HepG2 (cell line): ENCODE measurements at regions not wholly inside any gene's neighbourhood (a gene's known extent, or its start where the extent isn't known, plus 50 kb on each side); places are given as distances from the start of the nearest gene placed in this dataset.
"Not testable (repeated sequence)": the region's sequence is repeated elsewhere in the genome, so short reads cannot be mapped to it uniquely, and the experiment has no call there.

Experiments
- ATAC-seq: fragments of 200-7000 bp; cut with Tn5 transposase; 3 replicates; pipeline ENCODE4 v1.9.1; 2020; ENCODE audit warnings: mild to moderate bottlenecking, moderate library complexity
- BruUV-seq: library from RNA; stranded (reverse); fragments of 400-500 nt; replicated peaks from 2 replicates; lab custom pipeline; 2021; lab: Mats Ljungman, UMichigan
- CTCF ChIA-PET: fragments of 300-600 bp; formaldehyde crosslinking; extraction: SDS; loops from one replicate; lab custom pipeline; 2021; ENCODE audit warnings: low total read pairs, inconsistent platforms, low intra/inter-chr PET ratio; lab: Yijun Ruan, JAX
- POLR2A ChIA-PET: fragments of 350-600 bp; sonication (Branson Sonifier 250); formaldehyde crosslinking; loops from one replicate; lab custom pipeline; 2020; ENCODE audit warnings: antibody characterized with exemption, inconsistent platforms; lab: Yijun Ruan, JAX
- DNase-seq: peaks from one replicate; pipeline ENCODE4 v3.0.0-alpha.2; 2015; ENCODE audit warnings: low spot score
- FAIRE-seq: peaks from 3 replicates; lab custom pipeline; 2011; peaks lifted over from hg19 to GRCh38; lab: Jason Lieb, UNC
- H2AFZ ChIP-seq: one replicate; pipeline ENCODE4 v1.6.1; 2011; ENCODE audit warnings: low read length, inconsistent platforms
- H3K27ac ChIP-seq: fragments of 300-600 bp; 3 replicates; pipeline ENCODE4 v1.8.0; 2011; ENCODE audit warnings: mixed run types, mild to moderate bottlenecking, mixed read lengths, low read length, inconsistent platforms; ENCODE audit not compliant: insufficient read depth; ENCODE audit errors: extremely low read length
- H3K27me3 ChIP-seq, 2 experiments: fragments of 200-600 bp in 1 of 2; 2 replicates in 1 of 2; 3 replicates in 1 of 2; pipeline versions ENCODE4 v1.6.0 to v1.8.0; 2011; ENCODE audit warnings: low read length in 2 of 2, mild to moderate bottlenecking in 2 of 2, moderate library complexity in 2 of 2, inconsistent platforms in 1 of 2; ENCODE audit not compliant: insufficient read depth in 2 of 2, control insufficient read depth in 1 of 2
- H3K36me3 ChIP-seq, 2 experiments: fragments of 200-600 bp in 1 of 2; replicated peaks in 1 of 2; 2 replicates in 1 of 2; 3 replicates in 1 of 2; pipeline versions ENCODE4 v1.5.1 to v1.8.0; 2011; ENCODE audit warnings: low read length in 2 of 2, inconsistent platforms in 1 of 2; ENCODE audit not compliant: insufficient read depth in 2 of 2, control insufficient read depth in 1 of 2
- H3K4me1 ChIP-seq: 2 replicates; pipeline ENCODE4 v1.5.1; 2012; ENCODE audit warnings: low read length, inconsistent platforms; ENCODE audit not compliant: insufficient read depth
- H3K4me2 ChIP-seq: 2 replicates; pipeline ENCODE4 v1.6.0; 2011; ENCODE audit warnings: low read depth, low read length, inconsistent platforms
- H3K4me3 ChIP-seq, 3 experiments: fragments of 200-600 bp in 1 of 3; sonication (generic), shearing (Covaris generic) in 1 of 3; replicated peaks in 1 of 3; 2 replicates each; pipeline ENCODE4 v1.5.1; 2011 to 2016; ENCODE audit warnings: low read length in 3 of 3, inconsistent platforms in 2 of 3, low read depth in 2 of 3, mild to moderate bottlenecking in 2 of 3, control low read depth in 1 of 3, mixed read lengths in 1 of 3; ENCODE audit not compliant: insufficient read depth in 1 of 3
- H3K79me2 ChIP-seq: one replicate; pipeline ENCODE4 v1.6.1; 2011; ENCODE audit warnings: low read length, inconsistent platforms; ENCODE audit not compliant: insufficient read depth
- H3K9ac ChIP-seq: 2 replicates; pipeline ENCODE4 v1.6.0; 2011; ENCODE audit warnings: mild to moderate bottlenecking, low read depth, low read length, inconsistent platforms; ENCODE audit not compliant: insufficient read depth
- H3K9me3 ChIP-seq: 2 replicates; pipeline ENCODE4 v1.5.1; 2012; ENCODE audit warnings: mild to moderate bottlenecking, low read length
- H4K20me1 ChIP-seq: 2 replicates; pipeline ENCODE4 v1.6.0; 2011; ENCODE audit warnings: inconsistent platforms, mild to moderate bottlenecking, low read length, moderate library complexity; ENCODE audit not compliant: insufficient read depth
- ATAD3A ChIP-seq: sonication (generic); formaldehyde crosslinking; IDR thresholded peaks from 2 replicates; pipeline ENCODE4 v1.4.0; 2020; ENCODE audit warnings: missing genetic modification reagents
- CCAR2 ChIP-seq: fragments of 200-400 bp; formaldehyde crosslinking; optimal IDR thresholded peaks from 2 replicates; pipeline ENCODE3; 2018; ENCODE audit warnings: low read depth, mild to moderate bottlenecking, low read length, moderate library complexity
- ELF3 ChIP-seq: IDR thresholded peaks from 2 replicates; pipeline ENCODE4 v1.6.1; 2016; ENCODE audit warnings: missing genetic modification reagents, missing compliant biosample characterization
- ETV5 ChIP-seq: IDR thresholded peaks from 2 replicates; pipeline ENCODE4 v1.6.1; 2018; ENCODE audit warnings: missing biosample characterization, missing genetic modification reagents, inconsistent platforms, borderline replicate concordance
- GATAD2A ChIP-seq: IDR thresholded peaks from 2 replicates; pipeline ENCODE4 v1.6.1; 2016
- IRX3 ChIP-seq: sonication (generic); formaldehyde crosslinking; IDR thresholded peaks from 2 replicates; pipeline ENCODE4 v1.8.1; 2023; ENCODE audit warnings: mild to moderate bottlenecking, low read depth, missing genetic modification reagents, borderline replicate concordance
- KLF11 ChIP-seq: IDR thresholded peaks from 2 replicates; pipeline ENCODE4 v1.6.1; 2016; ENCODE audit warnings: missing compliant biosample characterization
- NFYC ChIP-seq: IDR thresholded peaks from 2 replicates; pipeline ENCODE4 v1.6.1; 2016; ENCODE audit warnings: missing genetic modification reagents, missing compliant biosample characterization
- RCOR2 ChIP-seq: IDR thresholded peaks from 2 replicates; pipeline ENCODE4 v1.6.1; 2016; ENCODE audit warnings: missing biosample characterization, missing genetic modification reagents
- SNAPC2 ChIP-seq: sonication (generic); formaldehyde crosslinking; IDR thresholded peaks from 2 replicates; pipeline ENCODE4 v1.8.1; 2022; ENCODE audit warnings: mild to moderate bottlenecking, missing genetic modification reagents
- SPEN ChIP-seq: sonication (generic); formaldehyde crosslinking; IDR thresholded peaks from 2 replicates; pipeline ENCODE4 v1.5.1; 2020; ENCODE audit warnings: low read depth, mild to moderate bottlenecking, missing genetic modification reagents
- ZKSCAN8 ChIP-seq: IDR thresholded peaks from 2 replicates; pipeline ENCODE4 v1.6.1; 2016; ENCODE audit warnings: borderline replicate concordance, missing genetic modification reagents, missing compliant biosample characterization
- ZSCAN21 ChIP-seq: sonication (generic); formaldehyde crosslinking; IDR thresholded peaks from 2 replicates; pipeline ENCODE4 v1.8.0; 2022; ENCODE audit warnings: mild to moderate bottlenecking, missing genetic modification reagents, moderate library complexity, borderline replicate concordance
- WGBS: methylation state at CpG from one replicate; pipeline ENCODE4 v1.1.6; 2017; ENCODE audit warnings: low lambda C conversion rate; 5-methylcytosine and 5-hydroxymethylcytosine counted together
- in situ Hi-C: cut with HindIII; loops from 2 replicates; pipeline ENCODE4 v1.10.0; 2017; ENCODE audit warnings: low pct_unique_long_range_greater_than_20kb; ENCODE audit not compliant: extremely low pct_ligation_motif_present
- intact Hi-C: fragments of 100-400 bp; cut with micrococcal nuclease; formaldehyde crosslinking; loops from one replicate; pipeline ENCODE4 v1.10.0; 2022; ENCODE audit not compliant: unreplicated experiment
- TF ChIP-seq, protein P1 (sequence below): sonication (generic); formaldehyde crosslinking; IDR thresholded peaks from 2 replicates; pipeline ENCODE4 v1.5.1; 2020; ENCODE audit warnings: mild to moderate bottlenecking, moderate library complexity, missing genetic modification reagents
- TF ChIP-seq, protein P2 (sequence below): IDR thresholded peaks from 2 replicates; pipeline ENCODE4 v1.6.1; 2016; ENCODE audit warnings: low read depth, control low read depth

DNA sequence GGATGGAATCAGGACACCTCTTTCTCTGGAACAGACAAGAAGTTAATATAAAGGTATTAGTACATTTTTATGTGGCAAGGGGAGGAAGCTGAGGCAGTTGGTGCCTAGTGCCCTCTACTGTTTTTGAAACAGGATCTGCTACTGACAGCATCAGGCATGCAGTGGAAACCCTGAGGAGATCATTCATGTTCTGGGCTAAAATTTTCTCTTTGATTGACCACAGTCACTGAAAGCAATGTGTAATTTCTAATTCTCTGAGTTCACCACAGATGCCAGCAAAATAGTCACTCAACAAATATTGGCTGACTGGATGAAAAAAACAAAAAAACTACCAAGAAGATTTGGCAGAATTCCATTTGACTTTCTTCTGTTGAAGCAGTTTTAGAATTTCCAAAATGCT lies 71.0 kb upstream of the SRRM3 start (continued):
- TF ChIP-seq ELF3 (CRISPR knock-in tag) (0 out of 2 replicates have a peak, but pooled peaks have one; percentile 16), GATAD2A (CRISPR knock-in tag) (0 out of 2 replicates have a peak, but pooled peaks have one; percentile 14)
- TF ChIP-seq, protein P1, sequence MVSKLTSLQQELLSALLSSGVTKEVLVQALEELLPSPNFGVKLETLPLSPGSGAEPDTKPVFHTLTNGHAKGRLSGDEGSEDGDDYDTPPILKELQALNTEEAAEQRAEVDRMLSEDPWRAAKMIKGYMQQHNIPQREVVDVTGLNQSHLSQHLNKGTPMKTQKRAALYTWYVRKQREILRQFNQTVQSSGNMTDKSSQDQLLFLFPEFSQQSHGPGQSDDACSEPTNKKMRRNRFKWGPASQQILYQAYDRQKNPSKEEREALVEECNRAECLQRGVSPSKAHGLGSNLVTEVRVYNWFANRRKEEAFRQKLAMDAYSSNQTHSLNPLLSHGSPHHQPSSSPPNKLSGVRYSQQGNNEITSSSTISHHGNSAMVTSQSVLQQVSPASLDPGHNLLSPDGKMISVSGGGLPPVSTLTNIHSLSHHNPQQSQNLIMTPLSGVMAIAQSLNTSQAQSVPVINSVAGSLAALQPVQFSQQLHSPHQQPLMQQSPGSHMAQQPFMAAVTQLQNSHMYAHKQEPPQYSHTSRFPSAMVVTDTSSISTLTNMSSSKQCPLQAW (CRISPR knock-in tag) = 0 out of 2 replicates have a peak, but pooled peaks have one; percentile 26
- TF ChIP-seq, all 625 proteins: peak for 13; not testable (repeated sequence) for 612

DNA sequence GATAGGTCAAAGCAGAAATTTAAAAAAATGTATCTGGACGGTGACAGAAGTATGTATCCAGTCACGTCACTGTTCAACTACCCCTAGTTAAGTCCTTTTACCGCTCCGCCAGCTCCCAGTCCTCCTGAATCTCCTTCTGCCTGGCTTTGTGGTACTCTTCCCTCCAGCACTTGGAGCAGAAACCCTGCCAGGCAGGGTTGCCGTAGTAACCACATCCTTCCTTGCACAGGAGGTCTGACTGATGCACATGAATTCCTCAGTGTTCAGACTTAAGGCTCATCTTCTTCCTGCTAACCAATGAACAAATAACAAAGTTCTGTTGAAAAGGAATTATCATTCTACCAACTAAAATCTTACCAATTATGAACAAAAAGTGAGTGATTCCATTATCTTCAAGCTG lies 69.8 kb upstream of the SRRM3 start:
- ATAC-seq, H3K4me2 ChIP-seq, H3K27ac ChIP-seq, CTCF ChIA-PET, H3K79me2 ChIP-seq, BruUV-seq, POLR2A ChIA-PET, H3K4me3 ChIP-seq, H4K20me1 ChIP-seq, DNase-seq, H2AFZ ChIP-seq, H3K9ac ChIP-seq, H3K36me3 ChIP-seq, FAIRE-seq, H3K27me3 ChIP-seq, H3K9me3 ChIP-seq: not testable (repeated sequence)
- WGBS = 88% methylated on average over 5 of the region's 5 CpGs
- intact Hi-C loops = loop anchor here (5.0 kb wide), 2 partner anchors 85 to 280 kb away; partner anchors contain the start of genes MDH2 and STYXL1
- peaks cover 41% of the 10 kb centered on the region for H3K4me1 ChIP-seq
- in situ Hi-C loops = loop anchor here (5.0 kb wide), 1 partner anchor 65 kb away; no protein-coding TSS in a partner anchor

DNA sequence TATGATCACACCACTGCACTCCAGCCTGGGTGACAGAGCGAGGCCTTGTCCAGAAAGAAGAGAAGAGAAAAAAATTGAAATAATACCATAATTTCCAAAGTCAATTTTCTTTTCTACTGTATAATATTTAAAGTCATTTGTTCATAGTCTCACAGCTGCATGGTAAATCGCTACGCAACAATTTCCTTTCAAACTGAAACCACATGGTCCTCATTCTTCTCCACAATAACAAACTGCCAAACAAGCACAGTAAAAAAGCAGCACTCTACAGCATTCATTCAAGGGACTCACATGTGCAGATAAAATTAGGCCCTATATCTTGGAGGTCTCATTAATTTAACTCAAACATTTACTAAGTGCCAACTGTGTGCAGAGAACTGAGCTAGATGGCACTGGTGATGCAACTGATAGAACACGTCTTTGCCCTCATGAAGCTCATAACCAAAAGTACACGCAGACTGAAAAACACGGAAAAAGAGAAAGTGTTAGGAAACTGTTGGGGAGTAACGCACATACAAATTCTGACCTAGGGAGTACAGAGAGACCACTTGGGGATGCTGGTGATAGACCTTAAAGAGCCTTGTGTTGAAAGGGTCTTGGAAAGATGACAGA lies 68.4 kb upstream of the SRRM3 start:
- Histone ChIP-seq H3K27me3 (no peaks in the 10 kb centered on the region), H2AFZ (no peak overlapping the region), H3K4me3 (no peak overlapping the region), H3K4me1 (peaks cover 42% of the 10 kb centered on the region), H4K20me1 (no peaks in the 10 kb centered on the region), H3K4me2 (no peak overlapping the region), H3K9ac (no peak overlapping the region), H3K9me3 (no peaks in the 10 kb centered on the region), H3K27ac (no peak overlapping the region), H3K79me2 (no peaks in the 10 kb centered on the region), H3K36me3 (no peaks in the 10 kb centered on the region)
- ChIA-PET CTCF (no interaction called here), POLR2A (no interaction called here)
- in situ Hi-C loops = loop anchor here (5.0 kb wide), 1 partner anchor 66 kb away; no protein-coding TSS in a partner anchor
- BruUV-seq = no TSS peak
- DNase-seq (no peak), FAIRE-seq (no peak), ATAC-seq (no peak)
- intact Hi-C loops = loop anchor here (5.0 kb wide), 2 partner anchors 86 to 281 kb away; partner anchors contain the start of genes MDH2 and STYXL1
- 89% methylated on average over 7 of the region's 7 CpGs for WGBS
- TF ChIP-seq RCOR2 (CRISPR knock-in tag) = no peak
- TF ChIP-seq ZSCAN21 (CRISPR knock-in tag) = no peak
- TF ChIP-seq NFYC (CRISPR knock-in tag) = no peak
- TF ChIP-seq CCAR2 = no peak
- TF ChIP-seq KLF11 (CRISPR knock-in tag) = no peak
- TF ChIP-seq ETV5 (CRISPR knock-in tag) = no peak
- TF ChIP-seq ZKSCAN8 = no peak
- no peak for TF ChIP-seq IRX3
- no peak for TF ChIP-seq SNAPC2 (CRISPR knock-in tag)
- no peak for TF ChIP-seq ATAD3A (CRISPR knock-in tag)
- no peak for TF ChIP-seq SPEN (CRISPR knock-in tag)
- TF ChIP-seq, protein P2, sequence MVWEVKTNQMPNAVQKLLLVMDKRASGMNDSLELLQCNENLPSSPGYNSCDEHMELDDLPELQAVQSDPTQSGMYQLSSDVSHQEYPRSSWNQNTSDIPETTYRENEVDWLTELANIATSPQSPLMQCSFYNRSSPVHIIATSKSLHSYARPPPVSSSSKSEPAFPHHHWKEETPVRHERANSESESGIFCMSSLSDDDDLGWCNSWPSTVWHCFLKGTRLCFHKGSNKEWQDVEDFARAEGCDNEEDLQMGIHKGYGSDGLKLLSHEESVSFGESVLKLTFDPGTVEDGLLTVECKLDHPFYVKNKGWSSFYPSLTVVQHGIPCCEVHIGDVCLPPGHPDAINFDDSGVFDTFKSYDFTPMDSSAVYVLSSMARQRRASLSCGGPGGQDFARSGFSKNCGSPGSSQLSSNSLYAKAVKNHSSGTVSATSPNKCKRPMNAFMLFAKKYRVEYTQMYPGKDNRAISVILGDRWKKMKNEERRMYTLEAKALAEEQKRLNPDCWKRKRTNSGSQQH = no peak
